IMR-90 (cell line): ENCODE measurements at regions not wholly inside any gene's neighbourhood (a gene's known extent, or its start where the extent isn't known, plus 50 kb on each side); places are given as distances from the start of the nearest gene placed in this dataset.

Experiments used
- ATAC-seq: fragments of 200-7000 bp; cut with Tn5 transposase; 2 replicates; pipeline ENCODE4 v1.9.1; 2020; ENCODE audit warnings: low read depth, mild to moderate bottlenecking, moderate library complexity
- BruUV-seq: library from RNA; stranded (reverse); fragments of 400-500 nt; replicated peaks from 2 replicates; lab custom pipeline; 2021; lab: Mats Ljungman, UMichigan
- CTCF ChIA-PET: fragments of 300-600 bp; formaldehyde crosslinking; extraction: SDS; loops from one replicate; lab custom pipeline; 2021; ENCODE audit warnings: antibody characterized with exemption; lab: Yijun Ruan, JAX
- POLR2A ChIA-PET: fragments of 300-600 bp; sonication (Branson Sonifier 250); formaldehyde crosslinking; loops from one replicate; lab custom pipeline; 2022; ENCODE audit warnings: antibody characterized with exemption; ENCODE audit not compliant: unreplicated experiment; lab: Charles Lee
- DNase-seq: peaks from one replicate; pipeline ENCODE4 v3.0.0; 2013
- H2AFZ ChIP-seq: replicated peaks from 2 replicates; pipeline ENCODE3; 2013; ENCODE audit warnings: low read length, mild to moderate bottlenecking; ENCODE audit not compliant: poor library complexity
- H2AK5ac ChIP-seq: 2 replicates; pipeline ENCODE4 v1.6.1; 2013; ENCODE audit warnings: low read depth, low read length, inconsistent platforms
- H2AK9ac ChIP-seq: replicated peaks from 2 replicates; pipeline ENCODE3; 2013; ENCODE audit warnings: mild to moderate bottlenecking, low read depth, low read length, moderate library complexity; ENCODE audit not compliant: poor library complexity
- H2BK120ac ChIP-seq: 2 replicates; pipeline ENCODE4 v1.6.1; 2013; ENCODE audit warnings: low read depth, low read length, inconsistent platforms
- H2BK15ac ChIP-seq: 3 replicates; pipeline ENCODE4 v1.6.1; 2013; ENCODE audit warnings: low read depth, low read length, inconsistent platforms
- H2BK20ac ChIP-seq: 2 replicates; pipeline ENCODE4 v1.6.1; 2013; ENCODE audit warnings: low read depth, mild to moderate bottlenecking, inconsistent platforms, low read length, moderate library complexity
- H2BK5ac ChIP-seq: 2 replicates; pipeline ENCODE4 v1.6.1; 2013; ENCODE audit warnings: mild to moderate bottlenecking, low read depth, low read length, inconsistent platforms; ENCODE audit not compliant: poor library complexity, severe bottlenecking
- H3K14ac ChIP-seq: replicated peaks from 2 replicates; pipeline ENCODE4 v1.6.1; 2013; ENCODE audit warnings: low read depth, low read length, inconsistent platforms
- H3K18ac ChIP-seq: 2 replicates; pipeline ENCODE4 v1.6.1; 2013; ENCODE audit warnings: low read depth, low read length, control low read depth
- H3K23ac ChIP-seq: 2 replicates; pipeline ENCODE4 v1.6.1; 2013; ENCODE audit warnings: low read depth, low read length, inconsistent platforms
- H3K27ac ChIP-seq: 2 replicates; pipeline ENCODE4 v1.5.1; 2013; ENCODE audit warnings: mild to moderate bottlenecking, control low read depth, low read length; ENCODE audit not compliant: insufficient read depth
- H3K27me3 ChIP-seq: 2 replicates; pipeline ENCODE4 v1.6.1; 2013; ENCODE audit warnings: low read length; ENCODE audit not compliant: control insufficient read depth, insufficient read depth
- H3K36me3 ChIP-seq: 2 replicates; pipeline ENCODE4 v1.6.1; 2013; ENCODE audit warnings: low read length, mixed read lengths; ENCODE audit not compliant: control insufficient read depth, insufficient read depth
- H3K4ac ChIP-seq: 2 replicates; pipeline ENCODE4 v1.6.1; 2013; ENCODE audit warnings: low read depth, low read length, inconsistent platforms
- H3K4me1 ChIP-seq: 2 replicates; pipeline ENCODE4 v1.6.1; 2013; ENCODE audit warnings: low read length, mixed read lengths; ENCODE audit not compliant: control insufficient read depth, insufficient read depth
- H3K4me2 ChIP-seq: 2 replicates; pipeline ENCODE4 v1.6.1; 2013; ENCODE audit warnings: low read depth, mild to moderate bottlenecking, control low read depth, low read length, moderate library complexity
- H3K4me3 ChIP-seq: 2 replicates; pipeline ENCODE4 v1.5.1; 2013; ENCODE audit warnings: low read depth, mild to moderate bottlenecking, control low read depth, low read length, moderate library complexity; ENCODE audit not compliant: insufficient read depth
- H3K56ac ChIP-seq: 2 replicates; pipeline ENCODE4 v1.6.1; 2013; ENCODE audit warnings: low read length, inconsistent platforms; ENCODE audit not compliant: insufficient read depth; ENCODE audit errors: extremely low read depth
- H3K79me1 ChIP-seq, 2 experiments: 2 replicates each; pipeline ENCODE4 v1.6.1; 2013; ENCODE audit warnings: low read length in 2 of 2, inconsistent platforms in 1 of 2, low read depth in 1 of 2
- H3K9ac ChIP-seq: 2 replicates; pipeline ENCODE4 v1.6.1; 2013; ENCODE audit warnings: low read depth, low read length, control low read depth
- H3K9me1 ChIP-seq: 2 replicates; pipeline ENCODE4 v1.6.1; 2013; ENCODE audit warnings: low read length, inconsistent platforms; ENCODE audit not compliant: insufficient read depth
- H3K9me3 ChIP-seq: 2 replicates; pipeline ENCODE4 v1.6.1; 2013; ENCODE audit warnings: low read length; ENCODE audit not compliant: control insufficient read depth, insufficient read depth
- H4K20me1 ChIP-seq: 2 replicates; pipeline ENCODE4 v1.6.1; 2013; ENCODE audit warnings: low read length, inconsistent platforms; ENCODE audit not compliant: insufficient read depth
- H4K5ac ChIP-seq: 2 replicates; pipeline ENCODE4 v1.6.1; 2013; ENCODE audit warnings: mild to moderate bottlenecking, low read depth, low read length, control low read depth
- H4K8ac ChIP-seq, 2 experiments: 2 replicates each; pipeline ENCODE4 v1.6.1; 2013; ENCODE audit warnings: low read depth in 2 of 2, low read length in 2 of 2, control low read depth in 1 of 2, inconsistent platforms in 1 of 2
- H4K91ac ChIP-seq: 2 replicates; pipeline ENCODE4 v1.6.1; 2013; ENCODE audit warnings: low read depth, low read length, inconsistent platforms; ENCODE audit not compliant: insufficient read depth
- CEBPB ChIP-seq: IDR thresholded peaks from 2 replicates; pipeline ENCODE4 v1.6.1; 2012; ENCODE audit warnings: low read depth, low read length, improper control_type of control experiment
- FOS ChIP-seq: fragments of 150-350 bp; IDR thresholded peaks from 2 replicates; pipeline ENCODE4 v1.6.1; 2016; ENCODE audit warnings: low read depth, low read length
- MAFK ChIP-seq: IDR thresholded peaks from 2 replicates; pipeline ENCODE4 v1.6.1; 2012; ENCODE audit warnings: low read depth, low read length, improper control_type of control experiment
- MAZ ChIP-seq: IDR thresholded peaks from 2 replicates; pipeline ENCODE4 v1.6.1; 2012; ENCODE audit warnings: low read depth, mild to moderate bottlenecking, low read length, improper control_type of control experiment, moderate library complexity, borderline replicate concordance
- RCOR1 ChIP-seq: IDR thresholded peaks from 2 replicates; pipeline ENCODE4 v1.6.1; 2012; ENCODE audit warnings: mild to moderate bottlenecking, low read length, improper control_type of control experiment; ENCODE audit not compliant: insufficient replicate concordance
- RFX5 ChIP-seq: IDR thresholded peaks from 2 replicates; pipeline ENCODE4 v1.8.0; 2012; ENCODE audit warnings: low read depth, mild to moderate bottlenecking, low read length, moderate library complexity
- USF2 ChIP-seq: fragments of 150-350 bp; IDR thresholded peaks from 2 replicates; pipeline ENCODE4 v1.6.1; 2017; ENCODE audit warnings: mild to moderate bottlenecking, antibody characterized with exemption, low read length, low read depth
- WGBS, 2 experiments: methylation state at CpG; one replicate each; pipeline versions ENCODE4 v1.1.5 to v1.1.7; 2013; ENCODE audit warnings: missing lambda C conversion rate in 2 of 2; ENCODE audit not compliant: insufficient read length in 1 of 2; ENCODE audit errors: extremely low coverage in 2 of 2; 5-methylcytosine and 5-hydroxymethylcytosine counted together
- dilution Hi-C: fragments of 300-500 bp; cut with HindIII; formaldehyde crosslinking; loops from one replicate; pipeline ENCODE4 v1.14.3; 2018; ENCODE audit warnings: low sequenced_read_pairs; ENCODE audit not compliant: unreplicated experiment
- in situ Hi-C: fragments of 300-500 bp; cut with MboI; formaldehyde crosslinking; loops from 3 replicates; pipeline ENCODE4 v1.14.3; 2019; ENCODE audit warnings: low sequenced_read_pairs, inconsistent platforms, mixed read lengths
- intact Hi-C: fragments of 100-400 bp; cut with micrococcal nuclease; formaldehyde crosslinking; loops from 2 replicates; pipeline ENCODE4 v1.10.0; 2022

- dilution Hi-C loops = no loop called here
- POLR2A ChIA-PET = no interaction called here
- ATAC-seq (no peak), DNase-seq (no peak)
- no TSS peak for BruUV-seq
- no peaks in the 10 kb centered on the region for H4K20me1 ChIP-seq
- no peak overlapping the region for H2AK9ac ChIP-seq
- no CpG with 5 or more reads among the region's 2 CpGs for WGBS, 2 experiments
- H3K14ac ChIP-seq = no peak overlapping the region
- no peak overlapping the region for H3K4ac ChIP-seq
- peak; percentile 34 for TF ChIP-seq MAFK
- TF ChIP-seq MAZ = no peak
- no peak for TF ChIP-seq RCOR1
- TF ChIP-seq FOS = no peak
- no peak for TF ChIP-seq CEBPB
- TF ChIP-seq USF2 = no peak
- TF ChIP-seq RFX5 = no peak
- H3K18ac ChIP-seq = no peak overlapping the region
- no peak overlapping the region for H3K23ac ChIP-seq
- no peak overlapping the region for H4K8ac ChIP-seq
- no peak overlapping the region for H3K4me2 ChIP-seq
- no peak overlapping the region for H3K9ac ChIP-seq
- no peak overlapping the region for H2BK120ac ChIP-seq
- no peaks in the 10 kb centered on the region for H3K9me1 ChIP-seq
- no peak overlapping the region for H2BK15ac ChIP-seq
- H3K56ac ChIP-seq = no peak overlapping the region
- in situ Hi-C loops = no loop called here
- no peak overlapping the region for H2BK20ac ChIP-seq
- H4K5ac ChIP-seq = no peak overlapping the region
- H3K4me3 ChIP-seq = no peak overlapping the region
- H3K9me3 ChIP-seq = 0 out of 2 replicates have a peak, but pooled peaks cover 2% of the 10 kb centered on the region
- no peak overlapping the region for H2AK5ac ChIP-seq
- no peak overlapping the region for H3K27ac ChIP-seq
- no peaks in the 10 kb centered on the region for H3K27me3 ChIP-seq
- H3K4me1 ChIP-seq = no peaks in the 10 kb centered on the region
- H2BK5ac ChIP-seq = no peak overlapping the region
- H4K91ac ChIP-seq = no peak overlapping the region
- no peak overlapping the region for H2AFZ ChIP-seq
- no peaks in the 10 kb centered on the region for H3K79me1 ChIP-seq
- intact Hi-C loops = no loop called here
- H3K36me3 ChIP-seq = no peaks in the 10 kb centered on the region
- CTCF ChIA-PET = no interaction called here
Measured at GRCh38 chr4:162787120-162787519, 379.6 kb downstream of the NAF1 start.
